HG03139 (cell line): ENCODE measurements at regions not wholly inside any gene's neighbourhood (a gene's known extent, or its start where the extent isn't known, plus 50 kb on each side); places are given as distances from the start of the nearest gene placed in this dataset.
"Not testable (repeated sequence)": the region's sequence is repeated elsewhere in the genome, so short reads cannot be mapped to it uniquely, and the experiment has no call there.

Source experiments
- ATAC-seq: cut with Tn5 transposase; IDR thresholded peaks from one replicate; pipeline ENCODE4 v1.9.1; 2021; ENCODE audit not compliant: unreplicated experiment

DNA sequence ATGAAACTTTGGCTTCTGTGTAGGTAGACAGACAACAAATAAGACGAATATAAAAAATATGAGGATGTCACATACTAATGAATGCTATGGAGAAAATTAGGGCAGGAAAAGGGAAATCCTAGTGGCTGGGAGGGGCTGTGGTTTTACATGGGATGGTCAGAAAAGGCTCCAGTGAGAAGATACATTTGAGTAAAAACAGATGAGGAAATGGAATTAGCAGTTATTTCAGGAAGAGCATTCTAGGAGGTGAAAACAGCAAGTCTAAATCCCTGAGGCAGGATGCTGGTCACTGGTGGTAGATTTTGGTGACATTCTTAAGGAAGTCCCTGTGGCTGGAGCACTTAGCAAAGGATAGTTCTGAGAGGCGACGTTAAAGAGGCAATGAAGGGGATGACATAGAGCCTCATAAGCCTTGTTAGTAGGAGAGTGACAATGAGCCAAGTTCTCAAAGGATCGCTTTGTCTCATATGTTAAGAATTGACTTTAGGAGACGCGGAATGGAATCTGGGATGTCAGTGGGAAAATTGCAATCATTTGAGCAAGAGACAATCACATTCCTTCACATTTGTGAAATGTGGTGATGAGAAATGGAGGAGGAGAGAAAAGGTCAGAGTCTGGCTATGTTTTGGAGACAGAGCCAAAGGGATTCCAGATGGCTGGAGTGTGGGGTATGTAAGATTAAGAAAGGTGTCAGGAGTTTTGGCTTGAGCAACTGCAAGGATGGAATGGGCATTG lies 384.7 kb upstream of the FZD8 start:
- no peak for ATAC-seq

- ATAC-seq = no peak
Measured at GRCh38 chr10:36026081-36026480, 384.0 kb upstream of the FZD8 start.

DNA sequence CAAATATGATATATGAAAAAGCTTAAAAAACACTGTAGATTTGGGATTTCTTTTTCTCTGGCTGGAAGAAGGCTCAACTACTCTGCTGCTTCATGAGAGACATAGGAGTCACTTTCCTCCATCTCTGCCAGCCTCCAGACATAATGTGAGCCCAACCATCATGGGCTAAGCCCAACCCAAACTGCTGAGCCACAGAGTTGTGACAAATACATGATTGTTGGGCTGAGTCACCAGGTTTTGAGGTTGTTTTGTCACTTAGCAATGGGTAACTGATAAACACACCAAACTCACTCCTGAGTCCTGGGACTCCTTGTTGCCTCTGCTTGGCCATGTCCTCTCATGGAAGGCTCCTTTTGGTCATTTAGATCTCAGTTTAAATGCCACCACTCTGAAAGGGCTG lies 381.8 kb upstream of the FZD8 start:
- no peak for ATAC-seq

- ATAC-seq = no peak
Measured at GRCh38 chr10:36021096-36021495, 379.0 kb upstream of the FZD8 start.

DNA sequence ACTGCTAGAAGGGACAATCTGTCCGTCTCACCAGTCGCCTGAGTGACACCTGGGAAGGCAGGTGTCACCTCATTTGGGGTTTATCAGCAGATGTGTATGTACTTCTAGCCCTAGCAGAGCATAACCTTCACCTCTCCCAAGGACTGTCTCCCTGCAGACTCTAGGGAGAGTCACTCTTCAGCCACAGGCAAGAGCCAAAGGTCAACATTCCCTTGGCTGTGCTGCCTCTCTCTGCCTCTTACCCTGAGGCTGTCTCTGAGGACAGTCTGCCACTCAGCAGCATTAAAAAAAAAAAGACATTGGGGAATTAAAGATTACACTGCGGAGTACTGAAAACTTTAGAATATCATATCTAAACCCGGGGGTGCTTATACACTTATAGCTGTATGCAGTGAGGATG lies 377.7 kb upstream of the FZD8 start:
- ATAC-seq = no peak

- ATAC-seq = no peak
Measured at GRCh38 chr10:36018996-36019395, 376.9 kb upstream of the FZD8 start.

- no peak for ATAC-seq
Measured at GRCh38 chr10:36017137-36017536, 375.0 kb upstream of the FZD8 start.

DNA sequence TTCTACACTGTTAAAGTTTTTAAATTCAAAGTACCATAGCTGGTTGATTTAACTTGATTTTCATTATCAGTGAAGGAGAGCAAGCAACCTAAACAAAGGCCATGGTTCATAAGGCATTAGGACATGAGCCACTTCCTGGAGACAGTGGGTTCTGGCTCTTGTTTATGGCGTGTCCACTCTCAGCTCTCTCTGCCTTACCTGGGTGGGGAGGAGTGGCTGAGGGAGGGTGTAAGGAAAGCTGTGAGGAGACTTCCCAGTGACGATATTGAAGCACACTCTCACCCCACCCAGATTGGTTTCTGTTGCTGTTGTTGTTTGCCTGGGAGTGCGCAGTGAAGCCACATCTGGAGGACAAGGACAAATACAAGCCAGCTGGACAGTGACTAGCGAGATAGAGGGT lies 365.3 kb upstream of the FZD8 start:
- no peak for ATAC-seq

DNA sequence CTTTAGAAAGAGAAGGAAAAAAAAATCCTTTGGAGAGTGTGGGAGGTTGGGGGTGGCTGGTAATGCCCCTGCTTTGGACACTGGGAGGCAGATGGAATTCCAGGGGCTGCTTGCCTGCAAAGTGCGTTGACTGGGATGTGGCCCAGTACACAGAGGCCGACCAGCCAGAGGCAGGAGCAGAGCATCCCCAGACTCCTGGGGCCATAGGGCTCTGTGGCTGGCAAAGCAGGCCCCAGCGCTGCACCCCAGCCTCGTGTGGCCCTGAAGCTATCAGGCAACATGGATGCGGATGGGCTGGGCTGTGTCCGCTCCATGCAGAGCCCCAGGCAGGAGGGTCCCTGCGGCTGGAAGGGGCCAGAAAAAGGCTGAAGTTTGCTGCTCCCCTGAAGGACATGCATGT lies 361.6 kb upstream of the FZD8 start:
- no peak for ATAC-seq

- no peak for ATAC-seq
Measured at GRCh38 chr10:36003031-36003600, 361.0 kb upstream of the FZD8 start.

- no peak for ATAC-seq
Measured at GRCh38 chr10:36002445-36002844, 360.3 kb upstream of the FZD8 start.

DNA sequence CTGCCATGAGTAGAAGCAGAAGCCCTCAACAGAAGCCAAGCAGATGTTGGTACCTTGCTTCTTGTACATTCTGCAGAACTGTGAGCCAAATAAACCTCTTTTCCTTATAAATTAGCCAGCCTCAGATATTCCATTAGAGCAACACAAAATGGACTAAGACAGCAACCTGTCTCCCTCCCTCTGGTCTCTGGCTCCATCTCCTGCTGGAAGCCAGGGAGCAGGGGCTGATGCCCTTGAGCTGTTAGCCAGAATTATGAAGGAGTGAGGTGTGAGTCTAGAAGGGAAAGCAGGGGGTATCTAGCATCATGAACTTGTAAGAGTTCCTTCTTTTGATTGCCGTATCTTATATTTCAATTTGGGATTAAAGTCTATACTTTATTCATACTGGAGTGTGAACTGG lies 358.7 kb upstream of the FZD8 start:
- ATAC-seq = not testable (repeated sequence)

- no peak for ATAC-seq
Measured at GRCh38 chr10:35998026-35998425, 355.9 kb upstream of the FZD8 start.

DNA sequence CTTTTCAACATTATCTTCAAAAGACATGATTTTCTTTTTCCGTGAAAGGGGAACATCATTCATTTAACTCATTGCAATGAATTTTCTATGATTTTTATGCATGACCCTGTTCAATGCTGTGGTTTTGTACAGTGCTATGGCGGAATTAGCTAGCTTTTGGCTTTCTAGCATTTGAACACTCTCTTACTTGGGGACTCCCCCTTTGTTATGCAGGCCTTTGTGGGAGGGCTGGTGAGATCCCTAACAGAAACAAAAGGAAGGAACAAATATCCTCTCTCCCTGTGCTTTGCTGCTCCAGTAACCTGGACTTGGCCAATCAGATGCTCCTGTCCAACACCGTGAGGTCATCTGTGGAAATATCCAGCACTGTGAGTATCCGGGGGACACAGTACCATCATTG lies 353.4 kb upstream of the FZD8 start:
- ATAC-seq = no peak

DNA sequence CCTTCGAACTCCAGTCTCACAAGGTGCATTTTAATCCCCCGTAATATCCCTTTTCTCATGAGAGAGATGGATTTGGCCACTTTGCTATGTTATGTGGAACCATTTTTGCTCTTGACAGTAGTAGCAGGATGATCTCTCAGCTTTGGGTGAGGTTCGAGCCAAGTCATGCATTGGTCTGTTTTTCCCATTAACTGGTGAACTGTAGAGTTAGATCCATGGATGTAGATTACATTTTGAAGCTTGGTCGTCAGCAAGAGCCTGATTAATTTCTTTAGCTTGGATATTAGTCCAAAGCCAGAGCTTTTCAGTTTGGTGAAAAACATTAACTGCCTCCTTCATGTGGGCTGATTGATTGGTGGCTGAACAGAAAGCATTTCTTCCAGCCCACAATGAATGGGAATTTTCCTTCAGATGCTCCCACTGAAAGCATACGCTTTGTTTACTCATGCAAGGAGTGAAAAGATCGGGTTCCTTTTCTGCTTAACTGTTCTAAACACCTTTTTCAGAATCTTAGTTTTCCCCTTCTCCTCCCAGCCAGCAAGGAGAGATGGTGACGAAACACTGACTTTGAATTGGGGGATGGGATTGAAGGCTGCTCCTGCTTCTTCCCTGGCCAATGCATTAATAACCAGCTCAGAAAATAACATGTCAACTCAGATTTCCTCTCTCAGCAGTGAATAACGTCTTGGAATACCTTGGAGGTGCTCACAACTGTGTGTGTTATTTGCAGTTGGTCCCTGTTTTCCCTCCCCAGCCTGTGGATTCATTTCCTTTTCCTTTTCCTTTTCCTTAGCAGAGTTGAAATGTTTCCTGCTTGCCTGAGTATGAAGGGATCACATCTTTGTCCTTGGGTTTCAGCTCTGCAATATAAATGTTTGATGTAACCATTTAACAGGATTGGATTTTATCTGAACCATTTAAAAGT lies 351.8 kb upstream of the FZD8 start:
- no peak for ATAC-seq

- ATAC-seq = no peak
Measured at GRCh38 chr10:35992107-35992506, 350.0 kb upstream of the FZD8 start.

DNA sequence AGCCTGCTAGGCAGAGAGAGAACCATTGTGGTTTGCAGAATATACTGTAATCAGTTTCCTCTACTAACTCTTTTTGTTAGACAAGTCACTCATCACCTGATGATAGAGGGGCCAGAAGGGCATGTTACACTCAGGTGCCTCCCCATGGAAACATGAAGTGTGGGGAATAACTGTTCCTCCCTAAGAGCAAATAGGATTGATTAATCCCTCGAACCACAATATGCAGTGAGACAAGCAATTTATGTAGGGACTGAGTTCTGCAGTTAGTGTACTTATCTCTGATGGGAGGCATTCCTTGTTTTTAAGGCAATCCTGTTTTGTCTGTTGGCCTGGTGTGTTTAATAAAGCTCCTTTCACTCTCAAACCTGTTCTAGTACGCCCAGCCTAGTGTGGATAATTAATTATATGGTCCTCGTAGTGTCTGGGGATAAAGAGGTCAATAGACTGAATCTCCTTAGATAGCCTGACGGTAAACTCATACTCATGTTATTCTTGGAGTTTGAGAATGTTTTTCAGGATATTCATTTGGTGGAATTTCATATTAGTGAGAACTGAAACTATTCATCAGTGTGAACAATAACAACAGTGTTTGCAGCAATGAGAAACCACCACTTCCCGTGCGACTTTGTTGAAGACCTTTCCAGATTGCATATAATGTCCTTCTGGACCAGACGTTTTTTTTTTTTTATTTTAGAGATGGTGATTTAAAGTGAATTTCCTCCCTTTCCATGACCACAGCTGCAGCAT lies 344.8 kb upstream of the FZD8 start:
- no peak for ATAC-seq

GRCh38 chr10:35979116-35979515 lies 337.0 kb upstream of the FZD8 start:
- no peak for ATAC-seq

GRCh38 chr10:35973912-35974591 lies 332.0 kb upstream of the FZD8 start:
- not testable (repeated sequence) for ATAC-seq

DNA sequence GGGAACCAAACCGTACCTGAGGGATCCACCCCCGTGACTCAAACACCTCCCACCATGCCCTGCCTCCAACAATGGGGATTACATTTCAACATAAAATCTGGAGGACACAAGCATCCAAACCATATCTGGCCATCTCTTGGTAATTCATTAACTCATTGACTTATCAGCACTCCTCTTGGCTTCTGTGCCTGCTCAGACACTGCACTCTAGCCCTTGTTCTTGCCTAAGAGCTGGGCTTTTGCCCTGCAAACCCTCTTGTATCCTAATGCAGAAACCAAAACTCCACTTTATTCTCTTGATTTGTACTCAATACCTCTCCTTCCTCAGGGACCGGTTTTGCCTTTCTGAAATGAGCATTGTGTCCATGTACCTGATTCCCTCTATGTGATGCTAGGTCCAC lies 330.2 kb upstream of the FZD8 start:
- ATAC-seq = no peak

- ATAC-seq = no peak
Measured at GRCh38 chr10:35971397-35971796, 329.3 kb upstream of the FZD8 start.
